ENCODE measurements at regions not wholly inside any gene's neighbourhood (a gene's known extent, or its start where the extent isn't known, plus 50 kb on each side); places are given as distances from the start of the nearest gene placed in this dataset.
"Not testable (repeated sequence)": the region's sequence is repeated elsewhere in the genome, so short reads cannot be mapped to it uniquely, and the experiment has no call there.

DNA sequence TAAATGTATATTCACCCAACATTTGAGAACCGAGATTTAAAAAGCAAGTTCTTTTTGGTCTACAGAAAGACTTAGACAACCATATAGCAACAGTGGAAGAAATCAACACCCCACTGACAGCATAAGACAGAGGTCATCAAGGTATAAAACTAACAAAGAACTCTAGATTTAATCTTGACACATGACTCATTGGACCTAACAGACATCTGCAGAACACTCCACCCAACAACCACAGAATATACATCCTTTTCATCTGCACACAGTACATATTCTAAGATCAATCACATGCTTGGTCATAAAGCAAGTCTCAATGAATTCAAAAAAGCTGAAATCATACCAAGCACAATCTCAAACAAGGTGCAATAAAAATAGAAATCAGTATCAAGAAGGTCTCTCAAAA lies 65.8 kb downstream of the SPIN4 start:
- no peak overlapping the region for H3K9ac ChIP-seq (ENCODE audit: insufficient read length)
- H3K36me3 ChIP-seq (ENCODE audit: insufficient read depth, low read length) = no peaks in the 10 kb centered on the region
- TF ChIP-seq EZH2 (IDR thresholded peaks at IDR 0.05) (no peak), POLR2AphosphoS5 (IDR thresholded peaks at IDR 0.05; ENCODE audit: borderline replicate concordance, low read depth, low read length) (no peak), FOXP2 (optimal IDR thresholded peaks at IDR 0.05; ENCODE audit: control extremely low read depth, extremely low read length, insufficient read depth) (no peak)
- H3K27ac ChIP-seq = no peak overlapping the region
- H3K4me3 ChIP-seq = no peak overlapping the region
- no peak for DNase-seq (ENCODE audit: low read depth, low spot score)
- no peaks in the 10 kb centered on the region for H3K9me3 ChIP-seq (ENCODE audit: low read depth, low read length)

DNA sequence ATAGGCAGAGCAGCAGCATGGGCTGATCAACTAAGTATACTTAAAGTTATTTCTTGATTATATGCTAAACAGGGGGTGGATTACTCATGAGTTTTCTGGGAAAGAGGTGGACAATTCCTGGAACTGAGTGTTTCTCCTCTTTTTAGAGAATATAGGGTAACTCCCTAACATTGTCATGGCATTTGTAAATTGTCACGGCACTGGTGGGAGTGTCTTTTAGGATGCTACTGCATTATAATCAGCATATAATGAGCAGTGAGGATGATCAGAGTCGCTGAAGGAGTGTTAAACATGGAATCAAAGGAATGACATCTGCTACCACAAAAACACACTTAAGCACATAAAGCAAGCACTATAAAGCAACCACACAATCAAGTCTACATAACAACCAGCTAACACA lies 66.5 kb downstream of the SPIN4 start:
- Histone ChIP-seq H3K9ac (ENCODE audit: insufficient read length) (no peak overlapping the region), H3K9me3 (ENCODE audit: low read depth, low read length) (no peaks in the 10 kb centered on the region), H3K36me3 (ENCODE audit: insufficient read depth, low read length) (no peaks in the 10 kb centered on the region), H3K4me3 (no peak overlapping the region), H3K27ac (no peak overlapping the region)
- no peak for DNase-seq (ENCODE audit: low read depth, low spot score)
- TF ChIP-seq POLR2AphosphoS5 (IDR thresholded peaks at IDR 0.05; ENCODE audit: borderline replicate concordance, low read depth, low read length) = no peak

DNA sequence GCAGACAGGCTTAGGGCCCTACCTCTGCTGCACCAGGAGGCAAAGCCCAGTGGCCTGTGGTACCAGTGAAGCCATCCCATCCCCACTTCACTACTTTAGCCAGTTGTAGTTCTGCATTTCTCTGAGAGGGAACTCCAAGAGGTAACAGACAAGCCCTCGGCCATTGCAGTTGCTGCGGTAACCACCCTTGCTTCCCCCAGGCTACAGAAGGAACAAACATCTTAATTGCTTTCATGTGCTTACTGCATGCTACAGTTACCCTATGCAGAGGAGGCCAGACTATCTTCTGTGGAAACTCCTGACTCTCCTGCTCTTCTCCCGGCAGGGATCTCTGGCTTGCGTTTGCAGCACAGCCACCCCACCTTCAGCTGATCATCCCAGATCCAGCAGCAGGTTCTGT lies 67.8 kb downstream of the SPIN4 start:
- H3K9me3 ChIP-seq (ENCODE audit: low read depth, low read length) = no peaks in the 10 kb centered on the region
- H3K36me3 ChIP-seq (ENCODE audit: insufficient read depth, low read length) = no peaks in the 10 kb centered on the region
- DNase-seq (ENCODE audit: low read depth, low spot score) = no peak
- no peak overlapping the region for H3K27ac ChIP-seq
- no peak overlapping the region for H3K9ac ChIP-seq (ENCODE audit: insufficient read length)
- no peak overlapping the region for H3K4me3 ChIP-seq
- TF ChIP-seq EZH2 (IDR thresholded peaks at IDR 0.05) = no peak
- TF ChIP-seq POLR2AphosphoS5 (IDR thresholded peaks at IDR 0.05; ENCODE audit: borderline replicate concordance, low read depth, low read length) = no peak
- TF ChIP-seq FOXP2 (optimal IDR thresholded peaks at IDR 0.05; ENCODE audit: control extremely low read depth, extremely low read length, insufficient read depth) = no peak

DNA sequence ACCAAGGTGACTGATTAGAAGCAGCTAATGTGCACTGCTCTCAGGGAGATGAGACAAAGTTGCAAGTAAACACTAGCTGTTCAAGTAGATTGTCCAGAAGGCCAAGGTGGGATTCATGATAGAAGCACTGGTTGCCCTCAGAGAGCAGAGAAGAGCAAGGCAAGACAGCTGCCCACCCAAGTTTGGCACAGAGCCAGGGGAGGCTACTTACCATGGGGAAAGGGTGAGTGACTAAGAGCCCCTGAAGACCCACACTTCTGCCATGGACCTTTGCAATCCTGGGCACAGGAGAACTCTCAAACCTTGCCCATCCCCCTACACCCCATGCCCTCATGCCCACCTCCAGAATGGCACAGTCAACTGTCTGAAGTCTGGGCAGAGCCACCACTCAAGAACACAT lies 68.3 kb downstream of the SPIN4 start:
- TF ChIP-seq FOXP2 (optimal IDR thresholded peaks at IDR 0.05; ENCODE audit: control extremely low read depth, extremely low read length, insufficient read depth) = no peak
- no peak for TF ChIP-seq POLR2AphosphoS5 (IDR thresholded peaks at IDR 0.05; ENCODE audit: borderline replicate concordance, low read depth, low read length)
- no peak for TF ChIP-seq EZH2 (IDR thresholded peaks at IDR 0.05)
- Histone ChIP-seq H3K4me3 (no peak overlapping the region), H3K27ac (no peak overlapping the region), H3K9ac (ENCODE audit: insufficient read length) (no peak overlapping the region), H3K9me3 (ENCODE audit: low read depth, low read length) (no peaks in the 10 kb centered on the region), H3K36me3 (ENCODE audit: insufficient read depth, low read length) (no peaks in the 10 kb centered on the region)
- no peak for DNase-seq (ENCODE audit: low read depth, low spot score)

DNA sequence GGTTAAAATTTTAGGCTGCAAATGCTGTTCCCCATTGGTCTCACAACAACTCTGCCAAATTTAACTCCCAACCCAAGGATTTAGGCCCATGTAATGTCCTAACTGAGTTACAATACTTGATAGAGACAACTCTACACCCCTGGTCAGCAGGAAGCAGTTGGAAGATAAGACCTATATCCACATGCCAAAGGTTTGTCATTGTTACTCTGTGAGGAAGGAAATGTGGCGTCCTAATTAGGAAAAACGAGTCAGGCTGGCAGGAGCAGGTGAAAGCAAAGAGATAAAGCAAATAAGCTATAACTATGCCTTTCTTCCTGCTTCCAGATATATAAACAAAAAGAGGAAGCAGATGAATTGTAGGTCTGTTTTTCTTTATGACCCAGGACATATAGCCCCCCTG lies 69.1 kb downstream of the SPIN4 start:
- no peak for TF ChIP-seq FOXP2 (optimal IDR thresholded peaks at IDR 0.05; ENCODE audit: control extremely low read depth, extremely low read length, insufficient read depth)
- TF ChIP-seq POLR2AphosphoS5 (IDR thresholded peaks at IDR 0.05; ENCODE audit: borderline replicate concordance, low read depth, low read length) = no peak
- TF ChIP-seq EZH2 (IDR thresholded peaks at IDR 0.05) = no peak
- Histone ChIP-seq H3K27ac (no peak overlapping the region), H3K4me3 (no peak overlapping the region), H3K9ac (ENCODE audit: insufficient read length) (no peak overlapping the region), H3K36me3 (ENCODE audit: insufficient read depth, low read length) (no peaks in the 10 kb centered on the region), H3K9me3 (ENCODE audit: low read depth, low read length) (no peaks in the 10 kb centered on the region)
- no peak for DNase-seq (ENCODE audit: low read depth, low spot score)

DNA sequence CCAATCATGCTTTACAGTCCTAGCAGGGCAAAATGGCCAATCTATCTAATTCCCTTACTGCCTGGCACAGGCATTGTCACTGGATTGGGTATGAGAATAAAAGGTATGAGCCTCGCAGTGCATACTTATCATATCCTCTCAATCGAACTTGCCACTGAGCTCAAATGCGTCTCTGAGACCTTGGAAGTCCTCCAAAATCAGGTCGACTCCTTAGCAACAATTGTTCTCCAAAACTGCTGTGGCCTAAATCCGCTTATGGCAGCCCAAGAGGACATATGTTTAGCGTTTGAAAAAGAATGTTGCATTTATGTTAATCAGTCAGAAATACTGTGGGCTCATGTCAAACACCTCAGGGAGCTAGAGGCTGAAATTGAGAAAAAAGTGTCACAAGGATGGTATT lies 69.7 kb downstream of the SPIN4 start:
- no peak for DNase-seq (ENCODE audit: low read depth, low spot score)
- H3K9me3 ChIP-seq (ENCODE audit: low read depth, low read length) = no peaks in the 10 kb centered on the region
- no peaks in the 10 kb centered on the region for H3K36me3 ChIP-seq (ENCODE audit: insufficient read depth, low read length)
- H3K4me3 ChIP-seq = no peak overlapping the region
- no peak overlapping the region for H3K9ac ChIP-seq (ENCODE audit: insufficient read length)
- no peak overlapping the region for H3K27ac ChIP-seq
- TF ChIP-seq POLR2AphosphoS5 (IDR thresholded peaks at IDR 0.05; ENCODE audit: borderline replicate concordance, low read depth, low read length) (no peak), EZH2 (IDR thresholded peaks at IDR 0.05) (no peak), FOXP2 (optimal IDR thresholded peaks at IDR 0.05; ENCODE audit: control extremely low read depth, extremely low read length, insufficient read depth) (no peak)

DNA sequence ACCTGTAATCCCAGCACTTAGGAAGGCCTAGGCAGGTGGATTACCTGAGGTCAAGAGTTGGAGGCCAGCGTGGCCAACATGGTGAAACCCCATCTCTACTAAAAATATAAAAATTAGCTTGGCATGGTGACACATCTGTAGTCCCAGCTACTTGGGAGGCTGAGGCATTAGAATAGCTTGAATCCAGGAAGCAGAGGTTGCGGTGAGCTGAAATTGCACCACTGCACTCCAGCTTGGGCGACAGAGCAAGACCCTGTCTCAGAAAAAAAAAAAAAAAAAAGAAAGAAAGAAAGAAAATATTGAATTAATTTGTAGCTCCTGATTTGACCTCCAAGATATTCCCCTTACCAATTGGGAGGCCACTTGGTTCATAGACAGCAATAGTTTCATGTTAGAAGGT lies 73.7 kb downstream of the SPIN4 start:
- H3K4me3 ChIP-seq; DNase-seq (ENCODE audit: low read depth, low spot score); H3K36me3 ChIP-seq (ENCODE audit: insufficient read depth, low read length); H3K9me3 ChIP-seq (ENCODE audit: low read depth, low read length); H3K9ac ChIP-seq (ENCODE audit: insufficient read length); H3K27ac ChIP-seq: not testable (repeated sequence)

DNA sequence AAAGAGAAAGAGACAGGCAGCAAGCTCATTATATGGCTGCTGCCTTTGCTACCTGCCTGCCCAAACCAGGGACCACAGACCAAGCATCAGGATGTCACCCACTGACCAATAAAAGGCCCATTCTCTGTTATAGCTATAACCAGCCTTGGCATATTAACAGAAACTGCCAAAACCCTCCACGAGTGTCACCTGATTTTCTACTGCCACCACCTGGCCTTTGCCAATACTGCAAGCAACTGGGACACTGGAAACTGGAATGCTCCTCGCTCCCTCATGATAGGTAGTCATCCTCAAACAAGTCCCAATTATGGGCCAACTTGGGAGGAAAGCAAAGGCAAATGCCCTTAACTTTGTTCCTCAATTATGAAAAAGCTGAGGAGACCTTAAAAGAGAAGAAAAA lies 76.0 kb downstream of the SPIN4 start:
- H3K4me3 ChIP-seq = no peak overlapping the region
- no peak overlapping the region for H3K9ac ChIP-seq (ENCODE audit: insufficient read length)
- H3K9me3 ChIP-seq (ENCODE audit: low read depth, low read length) = no peaks in the 10 kb centered on the region
- no peaks in the 10 kb centered on the region for H3K36me3 ChIP-seq (ENCODE audit: insufficient read depth, low read length)
- TF ChIP-seq FOXP2 (optimal IDR thresholded peaks at IDR 0.05; ENCODE audit: control extremely low read depth, extremely low read length, insufficient read depth) (no peak), POLR2AphosphoS5 (IDR thresholded peaks at IDR 0.05; ENCODE audit: borderline replicate concordance, low read depth, low read length) (no peak), EZH2 (IDR thresholded peaks at IDR 0.05) (no peak)
- no peak for DNase-seq (ENCODE audit: low read depth, low spot score)
- H3K27ac ChIP-seq = no peak overlapping the region

DNA sequence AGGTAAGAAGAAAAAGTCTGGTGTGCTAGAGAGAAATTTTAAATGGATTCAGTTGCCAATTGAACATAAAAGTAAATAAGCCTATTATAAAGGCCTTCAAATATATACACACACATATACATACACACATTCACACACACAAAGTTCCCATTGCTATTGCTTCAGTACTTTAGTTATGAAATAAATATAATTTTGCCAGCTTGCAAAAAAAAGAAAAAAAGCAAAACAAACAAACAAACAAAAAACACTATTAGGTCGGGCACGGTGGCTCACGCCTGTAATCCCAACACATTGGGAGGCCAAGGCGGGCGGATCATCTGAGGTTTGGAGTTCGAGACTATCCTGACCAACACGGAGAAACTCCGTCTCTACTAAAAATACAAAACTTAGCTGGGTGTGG lies 80.3 kb downstream of the SPIN4 start:
- Histone ChIP-seq H3K36me3 (ENCODE audit: insufficient read depth, low read length) (no peaks in the 10 kb centered on the region), H3K9ac (ENCODE audit: insufficient read length) (no peak overlapping the region), H3K4me3 (no peak overlapping the region), H3K27ac (no peak overlapping the region), H3K9me3 (ENCODE audit: low read depth, low read length) (no peaks in the 10 kb centered on the region)
- DNase-seq (ENCODE audit: low read depth, low spot score) = no peak
- no peak for TF ChIP-seq EZH2 (IDR thresholded peaks at IDR 0.05)
- no peak for TF ChIP-seq POLR2AphosphoS5 (IDR thresholded peaks at IDR 0.05; ENCODE audit: borderline replicate concordance, low read depth, low read length)
- no peak for TF ChIP-seq FOXP2 (optimal IDR thresholded peaks at IDR 0.05; ENCODE audit: control extremely low read depth, extremely low read length, insufficient read depth)

All from SK-N-MC (cell line).